Stimulated activated CD8-positive, alpha-beta memory T cell treated with anti-CD3 and anti-CD28 coated beads, Interleukin-7, amount 100 ng/mL, for 4 hours (primary cell): ENCODE measurements at regions not wholly inside any gene's neighbourhood (a gene's known extent, or its start where the extent isn't known, plus 50 kb on each side); places are given as distances from the start of the nearest gene placed in this dataset.

Experiments used
- DNase-seq, 2 donors: peaks; one replicate each; pipeline ENCODE4 v3.0.0-alpha.2; 2020; ENCODE audit warnings: low read depth in 2 of 2

DNA sequence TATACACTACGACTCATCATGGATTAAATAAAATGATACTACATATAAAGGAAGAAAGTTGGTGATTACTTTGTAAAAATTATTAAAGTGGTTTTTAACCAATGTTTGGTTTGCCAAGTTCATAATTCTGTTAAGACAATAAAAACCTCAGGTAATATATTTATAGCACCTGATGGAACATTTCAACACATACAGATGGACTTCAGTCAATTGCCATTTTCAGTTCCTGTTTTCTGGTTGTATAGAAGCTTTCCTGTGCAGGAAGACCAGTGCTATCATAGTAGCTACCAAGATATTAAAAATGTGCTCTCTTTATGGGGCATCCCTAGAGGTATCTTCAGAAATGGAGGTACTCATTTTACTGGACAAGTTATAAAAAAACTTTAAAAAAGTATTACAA is 1686.4 kb downstream of the GRIK2 start:
- no peak for DNase-seq

DNA sequence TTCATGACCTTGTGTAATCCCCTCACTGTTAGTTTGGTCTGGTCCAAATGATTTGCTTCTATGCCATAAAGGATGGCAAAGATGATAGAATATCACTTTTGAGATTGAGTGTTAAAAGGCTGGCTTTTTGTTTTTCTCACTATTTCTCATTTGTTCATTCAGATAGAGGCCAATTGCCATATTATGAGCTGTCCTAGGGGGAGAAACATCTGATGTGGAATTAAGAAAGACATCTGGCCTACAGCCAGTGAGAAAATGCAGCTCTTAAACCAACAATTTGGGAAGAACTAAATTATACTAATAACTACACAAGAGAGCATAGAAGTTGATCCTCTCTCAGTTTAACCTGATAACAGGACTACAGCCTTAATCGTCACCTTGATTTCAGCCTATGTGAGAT is 1668.6 kb downstream of the GRIK2 start:
- DNase-seq = no peak

DNA sequence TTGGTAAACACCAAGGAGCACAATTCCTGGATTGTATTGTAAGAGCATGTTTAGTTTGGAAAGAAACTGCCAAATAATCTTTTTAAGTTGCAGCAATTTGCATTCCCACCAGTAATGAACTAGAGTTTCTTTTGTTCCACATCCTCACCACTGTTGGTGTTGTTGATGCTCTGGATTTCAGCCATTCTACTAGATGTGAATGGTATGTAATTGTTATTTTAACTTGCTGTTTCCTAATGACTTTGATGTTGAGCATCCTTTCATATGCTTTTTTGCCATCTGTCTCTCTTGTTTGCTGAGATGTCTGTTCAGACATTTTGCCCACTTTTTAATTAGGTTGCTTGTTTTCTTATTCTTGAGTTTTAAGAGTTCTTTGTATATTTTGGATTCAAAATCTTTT is 1654.1 kb downstream of the GRIK2 start:
- no peak for DNase-seq

DNA sequence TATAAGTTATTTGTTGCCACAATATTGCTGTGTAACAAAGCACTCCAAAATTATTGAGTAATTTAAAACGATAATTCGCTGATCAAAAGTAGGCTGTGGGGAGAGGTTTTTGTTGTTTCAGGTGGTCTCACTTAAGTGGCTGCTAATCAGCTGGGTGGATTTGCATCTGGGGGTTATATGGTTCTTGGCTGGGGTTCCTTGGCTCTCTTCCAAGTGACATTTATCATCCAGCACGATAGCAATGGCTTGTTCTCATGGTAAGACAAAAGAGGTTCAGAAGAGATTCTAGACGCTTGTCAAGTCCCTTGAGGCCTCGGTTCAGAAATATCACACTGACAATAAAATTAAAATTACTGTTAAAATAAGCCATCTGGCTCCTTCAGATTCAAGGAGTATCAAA is 1648.8 kb downstream of the GRIK2 start:
- no peak for DNase-seq

DNA sequence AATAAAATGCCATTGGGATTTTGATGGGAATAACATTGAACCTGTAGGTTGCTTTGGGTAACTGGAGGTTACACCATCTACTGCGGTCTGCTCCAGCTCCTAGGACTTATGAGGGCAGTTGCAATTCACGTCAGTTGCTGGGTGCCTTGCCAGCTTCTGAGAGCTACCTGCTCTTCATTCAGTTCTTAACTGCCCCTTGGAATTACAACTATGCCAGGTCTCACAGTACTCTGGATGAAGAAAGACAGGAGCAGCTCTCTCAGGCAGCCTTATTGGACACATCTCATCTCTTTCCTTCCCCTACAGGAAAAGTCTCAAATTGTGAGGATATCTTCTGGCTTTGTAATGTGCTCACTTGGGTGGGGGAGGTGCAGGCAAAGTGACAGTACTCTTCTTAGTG is 1643.3 kb downstream of the GRIK2 start:
- DNase-seq = no peak

DNA sequence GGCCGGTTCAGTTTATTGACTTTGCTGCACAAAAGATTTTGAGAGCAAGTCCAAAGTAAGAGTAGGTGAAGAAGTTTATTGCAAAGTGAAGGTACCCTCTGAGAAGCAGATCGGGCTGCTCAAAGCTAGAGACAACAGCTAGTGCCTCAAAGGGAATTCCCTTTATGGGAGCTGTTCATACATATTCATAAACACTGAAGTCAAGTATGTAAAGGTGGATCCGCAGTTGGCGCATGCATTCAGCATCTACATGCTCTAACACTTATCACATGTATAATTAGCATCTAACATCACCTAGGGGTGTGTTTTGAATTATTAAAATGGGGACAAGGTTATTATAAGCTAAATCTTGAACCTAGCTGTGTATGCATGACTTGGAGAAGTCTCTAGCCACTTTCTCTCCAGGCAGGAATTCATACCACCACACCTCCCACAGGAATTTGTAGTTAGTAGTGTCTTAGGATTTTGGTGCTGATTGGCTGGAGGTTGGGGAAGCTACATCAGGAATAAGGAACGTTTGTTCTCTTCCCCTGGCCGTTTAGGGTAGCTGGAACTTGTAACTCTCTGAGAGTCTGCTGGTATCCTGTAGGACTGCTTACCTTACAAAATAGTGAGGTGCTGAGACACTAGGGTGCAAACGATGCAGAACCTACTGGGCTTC is 1633.9 kb downstream of the GRIK2 start:
- no peak for DNase-seq

DNA sequence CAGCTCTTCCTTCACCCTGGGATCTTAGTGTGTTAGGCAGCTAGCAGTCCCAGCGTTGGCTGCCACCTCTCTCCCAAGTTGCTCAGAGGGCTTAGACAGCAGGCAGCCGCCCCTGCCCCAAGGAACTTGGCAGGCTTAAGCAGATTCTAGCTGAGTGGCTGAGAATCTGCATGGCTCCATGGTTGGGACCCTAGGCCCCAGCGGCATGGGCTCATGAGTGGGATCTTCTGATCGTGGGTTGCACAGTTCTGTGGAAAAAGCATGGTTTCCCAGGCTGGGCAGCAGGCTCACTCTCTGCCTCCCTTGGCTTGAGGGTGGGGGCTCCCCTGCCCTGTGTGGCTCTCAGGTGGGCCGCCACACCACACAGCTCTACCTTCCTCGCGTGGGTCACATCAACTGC is 1624.9 kb downstream of the GRIK2 start:
- no peak for DNase-seq

DNA sequence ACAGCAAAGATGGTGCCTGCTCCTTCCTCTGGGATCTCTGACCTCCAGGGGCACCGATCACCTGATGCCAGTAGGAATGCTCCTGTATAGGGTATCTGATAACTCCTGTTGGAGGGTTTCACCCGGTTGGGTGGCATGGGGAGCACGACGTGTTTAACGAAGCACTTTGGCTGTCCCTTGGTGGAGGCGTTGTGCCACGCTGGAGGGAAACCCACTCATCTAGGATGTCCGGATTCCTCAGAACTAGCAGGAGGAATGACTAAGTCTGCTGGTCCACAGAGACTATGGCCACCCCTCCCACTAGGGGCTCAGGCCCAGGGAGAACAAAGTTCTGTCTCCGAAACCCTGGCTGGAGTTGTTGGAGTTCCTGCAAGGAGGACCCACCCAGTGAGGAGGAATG is 1624.4 kb downstream of the GRIK2 start:
- DNase-seq = no peak

DNA sequence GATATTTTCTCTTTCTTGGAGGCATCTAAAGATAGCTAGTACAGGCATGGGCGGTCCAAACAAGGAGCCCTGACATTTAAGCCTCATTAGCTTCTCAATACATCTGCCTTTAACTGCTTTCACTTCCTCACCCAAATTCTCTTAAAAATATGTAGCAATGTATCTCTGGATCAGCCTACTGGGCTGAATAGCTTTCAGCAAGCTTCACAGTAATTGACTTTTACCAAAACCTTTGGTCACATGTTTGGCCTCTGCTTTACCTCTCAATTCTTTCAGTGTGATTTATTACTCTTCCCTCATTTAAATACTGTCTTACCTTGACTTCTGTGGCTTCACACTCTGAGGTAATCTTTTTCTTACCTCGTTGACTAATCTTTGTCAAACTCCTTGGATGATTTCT is 1618.1 kb downstream of the GRIK2 start:
- DNase-seq = no peak

DNA sequence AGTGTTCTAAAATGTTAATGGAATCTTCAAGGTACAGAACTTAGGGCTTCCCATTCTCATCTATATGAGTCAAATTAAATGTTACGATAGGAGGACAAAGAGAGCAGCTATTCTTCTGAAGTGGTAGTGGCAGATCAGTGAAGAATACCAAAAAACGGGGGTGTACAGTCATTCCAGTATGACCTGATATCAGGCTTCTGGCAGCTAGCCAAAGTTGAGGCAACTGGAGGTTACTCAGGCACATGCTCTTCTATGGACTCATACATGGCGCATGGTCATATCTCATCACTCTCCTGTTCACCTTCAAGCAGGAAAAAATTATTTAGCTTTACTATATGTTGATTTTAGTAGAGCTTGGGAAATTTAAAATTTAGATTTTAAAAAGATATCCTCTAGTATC is 1608.8 kb downstream of the GRIK2 start:
- no peak for DNase-seq

DNA sequence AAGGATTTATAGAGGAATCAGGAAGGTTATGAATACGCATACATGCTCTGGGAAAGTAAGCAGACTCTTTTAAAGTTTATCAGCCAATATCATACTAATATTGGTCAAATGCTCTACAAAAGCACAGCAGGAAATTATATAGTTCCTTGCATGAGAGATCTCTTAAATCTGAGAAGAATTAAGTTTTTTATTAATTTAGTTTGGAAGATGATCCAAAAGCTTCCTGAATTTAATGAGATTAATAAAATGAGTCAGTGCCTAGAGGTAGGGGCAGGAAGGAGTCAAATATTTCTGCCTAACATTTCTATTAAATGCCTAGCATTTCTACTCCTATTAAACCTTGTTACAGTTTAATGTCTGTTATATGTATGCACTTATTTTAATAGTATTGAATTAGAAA is 1608.2 kb downstream of the GRIK2 start:
- no peak for DNase-seq

DNA sequence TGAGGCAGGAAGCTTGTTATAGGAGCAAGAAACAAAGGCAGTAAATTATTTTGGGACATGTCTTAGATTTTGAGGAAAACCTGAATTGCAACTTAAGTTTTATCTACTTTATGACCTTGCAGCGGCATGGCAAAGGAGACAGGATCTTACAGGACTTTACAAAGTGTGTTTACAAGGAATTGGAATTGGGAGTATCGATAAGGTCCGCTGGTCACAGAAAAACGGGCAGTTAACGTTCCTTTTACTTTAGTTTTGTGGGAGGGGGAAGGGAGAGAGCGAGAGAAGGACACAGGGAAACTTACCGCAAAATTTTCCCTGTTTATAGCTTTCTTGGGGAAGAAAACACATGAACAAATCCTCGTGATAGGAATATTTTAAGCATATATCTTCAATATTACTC is 1607.2 kb downstream of the GRIK2 start:
- no peak for DNase-seq

DNA sequence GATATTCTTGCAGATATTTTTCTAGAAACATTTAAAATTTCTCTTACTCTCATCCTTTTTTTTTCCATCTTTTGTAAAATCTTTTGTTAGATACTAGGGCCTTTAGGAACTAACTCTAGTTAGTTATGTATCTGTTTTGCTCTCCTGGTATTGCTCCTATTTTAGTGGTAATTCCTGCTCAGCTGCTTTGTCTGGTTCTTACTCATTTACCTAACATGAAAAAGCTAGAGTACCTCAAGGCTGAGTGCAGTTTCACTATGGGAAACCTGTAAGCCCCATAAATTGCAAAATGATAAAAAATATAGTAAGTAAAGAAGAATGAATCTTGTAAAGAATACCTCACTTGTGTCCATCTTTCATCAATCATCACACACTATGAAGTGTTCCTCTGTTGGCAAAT is 1602.0 kb downstream of the GRIK2 start:
- no peak for DNase-seq

DNA sequence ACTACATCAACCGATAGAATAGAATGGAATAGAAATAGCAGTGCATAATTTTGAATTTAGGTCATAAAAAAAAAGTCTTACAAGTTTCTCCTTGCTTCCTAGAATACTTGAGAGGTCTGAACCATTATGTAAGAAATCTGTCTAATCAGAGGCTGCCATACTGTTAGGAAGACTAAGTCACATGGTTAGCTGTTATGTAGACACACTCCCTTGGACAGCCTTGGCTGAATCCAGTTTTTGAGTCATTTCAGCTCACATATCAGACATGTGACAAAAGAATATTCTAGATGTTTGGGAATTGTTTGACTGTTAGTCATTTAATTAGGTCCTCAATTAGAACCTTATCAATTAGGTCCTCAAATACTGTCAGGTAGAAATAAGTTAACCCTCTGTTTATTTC is 1601.4 kb downstream of the GRIK2 start:
- DNase-seq = no peak

DNA sequence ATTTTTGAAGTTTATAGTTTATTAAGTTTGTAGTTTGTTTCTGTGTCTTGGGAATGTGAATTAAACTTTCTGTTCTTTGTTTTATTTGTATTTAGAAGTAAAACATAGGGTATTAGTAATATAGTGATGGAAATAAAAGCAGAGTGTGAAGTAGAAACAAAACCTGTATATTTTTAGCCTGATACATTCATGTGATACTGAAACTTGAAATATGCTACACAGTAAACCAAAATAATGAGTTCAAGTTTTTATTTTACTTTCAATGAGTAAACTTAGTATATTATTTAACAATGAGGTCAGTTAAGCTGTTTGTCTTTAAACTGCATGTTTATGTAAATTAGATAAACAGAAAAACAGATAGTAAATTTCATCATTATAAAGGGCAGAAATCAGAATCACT is 1592.6 kb downstream of the GRIK2 start:
- DNase-seq = no peak

DNA sequence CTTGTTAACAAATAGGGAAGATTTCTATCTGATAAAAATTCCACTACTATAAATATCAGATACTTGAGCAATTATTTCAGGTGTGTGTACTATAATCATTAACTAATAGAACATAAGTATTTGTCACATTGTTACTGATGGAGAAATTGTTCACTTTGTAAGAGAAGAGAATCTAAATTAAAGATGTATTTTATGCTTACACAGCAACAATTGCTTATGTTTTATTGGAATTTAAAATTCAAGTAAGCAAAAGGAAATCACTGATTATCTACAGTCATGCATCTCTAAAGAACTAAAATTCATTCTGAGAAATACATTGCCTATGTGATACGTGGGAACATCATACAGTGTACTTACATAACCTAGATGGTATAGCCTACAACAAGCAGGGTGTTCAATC is 1590.8 kb downstream of the GRIK2 start:
- no peak for DNase-seq

DNA sequence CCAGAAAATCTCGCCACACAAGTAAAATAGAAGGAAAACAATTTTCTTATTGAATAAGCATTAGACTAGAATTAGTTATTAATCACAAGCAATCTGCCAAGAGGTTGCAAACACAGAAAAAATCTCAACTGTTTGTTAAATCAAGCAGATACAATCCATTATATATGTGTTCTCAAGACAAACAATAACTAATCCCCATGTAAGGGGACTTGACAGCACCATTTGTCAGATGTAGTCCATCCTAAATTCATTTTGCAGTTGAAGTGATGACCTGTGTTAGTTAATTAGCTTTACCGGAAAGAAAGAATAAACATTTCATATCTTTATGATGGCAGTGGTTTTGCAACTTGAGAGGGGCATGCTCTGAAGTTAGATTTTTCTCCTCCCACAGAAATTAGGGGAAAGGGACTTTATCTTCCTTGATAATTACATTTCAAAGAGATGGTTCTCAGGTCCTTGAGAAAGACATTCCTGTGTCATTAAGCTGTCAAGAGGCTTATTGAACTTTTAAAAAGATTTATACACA is 1588.0 kb downstream of the GRIK2 start:
- DNase-seq = no peak

DNA sequence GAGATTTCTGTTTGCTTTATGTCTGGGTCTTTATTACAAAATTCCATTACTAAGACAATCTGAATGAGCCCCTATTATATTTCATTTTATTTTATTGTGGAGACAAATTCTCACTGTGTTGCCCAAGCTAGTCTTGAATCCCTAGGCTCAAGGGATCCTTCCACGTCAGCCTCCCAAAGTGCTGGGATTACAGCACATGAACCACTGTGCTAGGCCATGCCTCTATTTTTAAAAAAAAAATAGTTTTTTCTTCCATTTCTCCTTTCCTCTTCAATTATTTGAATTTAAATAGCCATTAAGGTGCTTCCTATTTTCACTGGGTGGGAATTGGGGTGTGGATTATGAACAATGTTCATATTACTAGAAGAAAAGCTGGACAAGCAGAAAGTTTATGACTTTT is 1587.4 kb downstream of the GRIK2 start:
- no peak for DNase-seq

DNA sequence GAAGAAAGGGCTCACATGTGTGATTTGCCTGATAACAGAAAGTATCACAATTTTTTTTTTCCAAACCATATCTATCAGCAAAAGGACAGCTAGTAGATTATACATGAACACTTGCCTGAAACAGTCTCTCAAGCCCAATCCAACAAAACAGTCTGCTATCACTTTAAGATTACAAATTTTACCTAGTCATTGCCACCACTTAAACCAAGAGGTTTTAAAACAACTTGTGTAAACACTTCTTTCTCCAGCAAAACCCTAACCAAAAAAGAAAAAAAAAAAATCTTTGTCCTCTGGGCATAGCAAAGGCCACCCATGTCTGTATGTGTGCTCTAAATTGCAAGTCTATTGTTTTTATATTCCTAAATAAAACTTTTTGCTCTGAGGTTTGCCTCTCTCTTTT is 1568.4 kb downstream of the GRIK2 start:
- no peak for DNase-seq

DNA sequence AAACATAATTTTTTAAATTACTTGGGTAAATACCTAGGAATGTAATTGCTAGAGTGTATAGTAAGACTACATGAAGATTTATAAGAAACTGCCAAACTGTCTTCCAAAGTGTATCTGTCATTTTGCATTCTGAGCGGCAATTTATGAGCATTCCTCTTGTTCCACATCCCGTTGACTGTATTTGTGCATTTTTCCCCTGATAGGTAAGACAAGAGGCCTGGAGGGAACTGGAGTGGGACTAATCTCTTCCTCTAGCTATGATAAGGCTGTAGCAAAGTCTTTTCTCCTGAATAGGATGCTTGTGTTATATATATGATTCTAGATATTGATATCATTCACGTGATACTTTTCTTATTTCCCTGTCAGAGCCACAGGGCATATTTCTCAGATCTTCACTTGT is 1557.5 kb downstream of the GRIK2 start:
- DNase-seq = no peak

DNA sequence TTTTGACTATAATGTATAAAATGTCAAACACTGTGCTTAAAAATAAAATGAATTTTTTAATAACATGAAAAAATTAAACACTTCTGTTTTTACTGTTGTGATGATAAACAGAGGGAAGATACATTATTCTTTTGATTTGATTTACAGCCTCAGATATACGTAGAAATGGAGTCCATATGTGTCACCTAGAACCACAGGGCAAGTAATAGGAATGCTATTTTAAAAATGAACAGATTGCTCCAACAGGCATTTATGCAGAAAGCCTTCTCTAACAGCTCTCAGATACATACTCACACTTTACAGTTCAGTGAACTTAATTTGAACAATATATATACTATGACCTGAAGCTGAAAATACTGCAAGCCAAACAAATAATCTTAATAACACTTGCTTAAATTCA is 1551.0 kb downstream of the GRIK2 start:
- DNase-seq = no peak

DNA sequence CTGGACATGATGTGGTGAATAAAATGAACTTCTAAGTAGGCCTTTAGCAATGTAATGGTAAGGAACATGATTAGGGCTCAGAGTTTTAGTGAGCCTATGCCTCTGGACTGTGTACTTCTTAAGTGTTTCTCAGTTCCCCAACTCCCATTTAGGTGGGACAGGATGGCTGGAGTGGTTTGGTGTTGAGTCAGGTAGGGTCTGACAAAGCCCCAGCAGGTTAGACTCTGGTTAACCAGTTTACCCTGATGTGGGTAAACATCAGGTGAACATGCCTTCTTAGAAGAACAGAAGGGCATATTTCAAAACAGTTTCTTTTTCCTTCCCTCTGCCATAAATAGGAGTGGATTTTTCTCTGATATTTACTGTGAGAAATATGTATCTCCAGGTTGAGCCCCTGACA is 1548.7 kb downstream of the GRIK2 start:
- DNase-seq = no peak

DNA sequence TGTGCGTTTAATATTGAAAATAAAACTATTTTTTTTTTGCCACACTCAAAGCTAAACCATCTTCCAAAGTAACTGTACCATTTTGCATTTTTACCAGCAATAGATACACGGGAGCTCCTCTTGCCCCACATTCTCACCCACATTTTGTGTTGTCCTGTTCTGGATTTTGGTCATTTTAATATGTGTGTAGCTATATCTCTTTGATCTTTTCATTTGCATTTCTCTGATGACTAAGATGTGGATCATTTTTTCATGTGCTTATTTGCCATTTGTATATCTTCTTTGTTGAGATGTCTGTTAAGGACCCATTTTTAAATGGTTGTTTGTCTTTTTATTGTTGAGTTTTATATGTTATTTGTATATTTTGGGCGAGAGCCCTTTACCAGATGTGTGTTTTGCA is 1543.5 kb downstream of the GRIK2 start:
- DNase-seq = no peak

DNA sequence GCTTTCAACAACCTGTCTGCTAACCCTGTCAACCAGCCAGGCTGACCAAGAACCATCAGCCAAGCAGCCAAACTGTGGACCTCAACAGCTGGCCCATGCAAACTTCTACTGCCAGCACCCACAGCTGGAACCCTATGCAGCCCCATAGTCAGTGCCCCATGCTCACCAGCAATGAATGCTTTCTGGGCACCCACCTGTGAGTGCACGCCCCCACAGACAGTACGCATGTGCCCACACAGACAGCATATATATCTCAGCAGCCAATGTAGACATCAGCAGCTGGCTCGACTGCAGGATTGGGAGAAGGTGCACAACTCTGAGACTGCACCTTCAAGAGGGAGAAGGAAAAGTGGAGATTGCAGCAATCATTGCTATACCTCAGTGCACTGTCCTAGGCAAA is 1534.6 kb downstream of the GRIK2 start:
- DNase-seq = no peak
